Gastrocnemius medialis (tissue), 4 donors: ENCODE measurements at regions not wholly inside any gene's neighbourhood (a gene's known extent, or its start where the extent isn't known, plus 50 kb on each side); places are given as distances from the start of the nearest gene placed in this dataset.

ENCODE experiments used
- POLR2A ChIP-seq, 2 donors: fragments of 450-650 bp; IDR thresholded peaks; one replicate each; pipeline ENCODE4 v1.6.1; 2017; ENCODE audit warnings: antibody characterized with exemption in 2 of 2, mild to moderate bottlenecking in 2 of 2, moderate library complexity in 2 of 2
- TF ChIP-seq, protein P1 (sequence below), 5 experiments: fragments of 450-650 bp in 3 of 5; fragments of 200-600 bp in 2 of 5; sonication (generic) in 2 of 5; IDR thresholded peaks in 4 of 5; conservative IDR thresholded peaks in 1 of 5; 1 replicate in 4 of 5; 2 replicates in 1 of 5; pipeline ENCODE4 v1.5.1; 2016 to 2019; ENCODE audit warnings: antibody characterized with exemption in 5 of 5, mild to moderate bottlenecking in 3 of 5, moderate library complexity in 3 of 5

DNA sequence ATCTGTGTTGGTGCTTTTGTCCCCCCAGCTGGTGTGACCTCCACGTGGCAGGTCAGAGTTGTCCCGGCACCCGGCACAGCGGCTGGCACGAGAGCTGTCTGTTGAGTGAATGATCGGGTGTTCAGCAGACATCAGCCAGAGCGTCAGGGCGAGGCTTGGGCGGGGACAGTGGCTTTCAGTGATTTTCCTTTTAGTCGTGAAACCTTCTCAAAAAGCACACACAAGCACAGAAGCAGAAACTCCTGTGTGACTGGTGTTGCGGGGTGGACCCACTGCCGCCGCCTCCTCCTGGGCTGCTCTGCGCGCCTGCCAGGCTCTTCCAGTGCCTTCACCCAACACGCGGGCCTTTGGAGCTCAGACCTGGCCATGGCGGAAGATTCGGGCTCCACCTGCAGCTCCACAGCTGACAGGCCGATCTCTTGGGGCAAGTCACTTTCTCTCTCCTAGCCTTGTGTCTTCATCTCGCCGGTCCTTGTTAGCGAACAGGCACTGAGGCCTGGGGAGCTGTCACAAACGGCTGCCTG is 51.4 kb upstream of the HGFAC start:
- TF ChIP-seq POLR2A (IDR thresholded peaks at IDR 0.05), result no peak
- TF ChIP-seq, protein P1, sequence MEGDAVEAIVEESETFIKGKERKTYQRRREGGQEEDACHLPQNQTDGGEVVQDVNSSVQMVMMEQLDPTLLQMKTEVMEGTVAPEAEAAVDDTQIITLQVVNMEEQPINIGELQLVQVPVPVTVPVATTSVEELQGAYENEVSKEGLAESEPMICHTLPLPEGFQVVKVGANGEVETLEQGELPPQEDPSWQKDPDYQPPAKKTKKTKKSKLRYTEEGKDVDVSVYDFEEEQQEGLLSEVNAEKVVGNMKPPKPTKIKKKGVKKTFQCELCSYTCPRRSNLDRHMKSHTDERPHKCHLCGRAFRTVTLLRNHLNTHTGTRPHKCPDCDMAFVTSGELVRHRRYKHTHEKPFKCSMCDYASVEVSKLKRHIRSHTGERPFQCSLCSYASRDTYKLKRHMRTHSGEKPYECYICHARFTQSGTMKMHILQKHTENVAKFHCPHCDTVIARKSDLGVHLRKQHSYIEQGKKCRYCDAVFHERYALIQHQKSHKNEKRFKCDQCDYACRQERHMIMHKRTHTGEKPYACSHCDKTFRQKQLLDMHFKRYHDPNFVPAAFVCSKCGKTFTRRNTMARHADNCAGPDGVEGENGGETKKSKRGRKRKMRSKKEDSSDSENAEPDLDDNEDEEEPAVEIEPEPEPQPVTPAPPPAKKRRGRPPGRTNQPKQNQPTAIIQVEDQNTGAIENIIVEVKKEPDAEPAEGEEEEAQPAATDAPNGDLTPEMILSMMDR (IDR thresholded peaks at IDR 0.05 in 4 of 5, conservative IDR thresholded peaks at IDR 0.05 in 1 of 5), result no peak
